Ammon's horn (tissue), 1 donor: ENCODE measurements at regions not wholly inside any gene's neighbourhood (a gene's known extent, or its start where the extent isn't known, plus 50 kb on each side); places are given as distances from the start of the nearest gene placed in this dataset.
"Not testable (repeated sequence)": the region's sequence is repeated elsewhere in the genome, so short reads cannot be mapped to it uniquely, and the experiment has no call there.

ENCODE experiments used
- DNase-seq: peaks from one replicate; pipeline ENCODE4 v3.0.0-alpha.2; 2016; ENCODE audit warnings: low spot score

GRCh38 chr10:126722726-126723125 is 52.2 kb upstream of the C10orf90 start:
- no peak for DNase-seq

DNA sequence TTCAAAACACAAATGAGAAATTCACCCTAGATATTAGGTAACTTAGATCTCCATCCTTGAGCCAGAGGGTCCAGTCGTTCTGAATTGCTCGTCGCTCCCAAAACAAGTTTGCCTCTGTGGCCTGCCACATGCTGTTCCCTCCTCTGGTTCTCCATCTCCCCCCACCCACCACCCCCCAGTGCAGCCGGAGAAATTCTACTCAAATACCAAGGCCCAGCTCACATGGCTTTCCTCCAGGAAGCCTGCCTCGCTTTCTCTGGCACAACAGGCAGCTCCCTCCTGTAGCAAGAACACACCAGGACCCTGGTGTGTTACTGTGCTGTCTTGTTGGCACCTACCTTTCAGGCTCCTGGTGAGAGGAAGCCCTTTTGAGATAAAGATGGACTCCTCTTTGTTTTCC is 52.7 kb upstream of the C10orf90 start:
- no peak for DNase-seq

- no peak for DNase-seq
Measured at GRCh38 chr10:126729314-126729870, 58.9 kb upstream of the C10orf90 start.

DNA sequence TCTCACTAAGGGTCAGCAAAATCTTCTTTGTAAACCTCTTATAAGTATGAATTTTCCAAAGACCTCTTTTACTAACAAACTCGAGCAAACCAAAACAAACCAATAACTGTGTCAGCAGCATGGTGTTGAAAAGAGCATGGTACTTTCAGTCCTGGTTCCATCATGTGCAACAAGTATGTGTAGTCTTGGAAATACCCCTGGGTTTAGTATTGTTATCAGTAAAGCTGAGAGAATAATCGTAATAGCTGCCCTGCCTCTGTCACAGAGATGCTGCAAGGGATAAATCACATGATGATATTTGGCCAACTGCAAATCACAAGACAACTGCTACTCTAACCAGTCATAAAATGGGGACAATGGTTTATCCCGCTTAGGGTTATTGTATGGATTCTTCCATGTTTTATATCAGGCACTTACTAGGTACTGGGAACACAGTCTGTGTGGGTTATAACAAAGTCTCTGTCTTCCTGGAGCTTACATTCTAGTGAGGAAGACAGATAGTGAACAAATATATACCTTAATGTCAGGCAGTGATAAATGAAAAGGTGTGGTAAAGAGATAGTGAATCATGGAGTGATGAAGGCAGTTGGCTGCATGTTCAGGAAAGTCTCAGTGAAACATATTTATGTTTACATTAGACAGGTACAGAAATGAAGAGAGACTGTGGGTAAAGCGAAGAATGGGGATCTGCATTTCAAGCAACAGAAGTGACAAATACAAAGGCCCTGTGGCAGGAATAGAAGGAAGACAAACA is 60.5 kb upstream of the C10orf90 start:
- DNase-seq: no peak

- no peak for DNase-seq
Measured at GRCh38 chr10:126731610-126731990, 61.1 kb upstream of the C10orf90 start.

DNA sequence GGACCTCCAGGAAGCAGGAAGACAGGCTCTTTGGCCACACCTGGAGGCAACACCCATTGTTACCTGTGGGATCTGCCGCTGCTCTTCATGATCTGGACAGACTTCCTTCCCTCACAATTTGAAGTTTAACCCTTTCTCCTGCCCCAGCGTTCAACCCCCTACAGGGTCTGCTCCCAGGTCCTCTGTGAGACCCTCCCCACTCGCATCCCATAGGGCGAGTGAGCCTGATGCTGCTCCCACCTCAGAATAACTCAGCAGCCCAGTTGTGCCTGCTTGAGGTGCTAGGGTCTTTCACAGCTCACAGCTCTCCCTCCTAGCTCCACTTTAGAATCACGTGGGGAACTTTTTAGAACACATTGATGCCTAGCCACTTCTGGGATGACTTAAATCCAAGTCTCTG is 61.8 kb upstream of the C10orf90 start:
- DNase-seq: no peak

- no peak for DNase-seq
Measured at GRCh38 chr10:126732868-126733267, 62.4 kb upstream of the C10orf90 start.

DNA sequence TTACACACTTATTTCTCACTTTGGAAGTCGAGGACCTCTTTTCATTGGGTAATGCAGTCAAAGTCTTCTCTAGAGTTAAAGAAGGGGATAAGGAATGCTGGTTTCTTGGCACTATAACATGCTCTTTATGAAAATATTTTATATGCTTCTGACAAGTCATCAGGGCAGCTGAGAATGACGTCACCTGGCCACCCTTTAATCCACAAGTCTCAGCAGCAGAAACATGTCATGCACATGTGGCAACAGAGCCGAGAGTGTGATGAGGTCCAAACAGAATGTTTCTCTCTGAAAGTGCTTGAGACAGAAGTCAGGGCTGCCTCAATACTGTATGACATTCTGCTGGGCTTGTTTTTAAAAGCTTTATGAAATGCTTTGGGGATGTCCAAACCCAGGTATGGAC is 63.5 kb upstream of the C10orf90 start:
- DNase-seq: no peak

GRCh38 chr10:126734967-126735366 is 64.5 kb upstream of the C10orf90 start:
- peak; percentile 29 for DNase-seq

GRCh38 chr10:126736142-126736541 is 65.6 kb upstream of the C10orf90 start:
- no peak for DNase-seq

DNA sequence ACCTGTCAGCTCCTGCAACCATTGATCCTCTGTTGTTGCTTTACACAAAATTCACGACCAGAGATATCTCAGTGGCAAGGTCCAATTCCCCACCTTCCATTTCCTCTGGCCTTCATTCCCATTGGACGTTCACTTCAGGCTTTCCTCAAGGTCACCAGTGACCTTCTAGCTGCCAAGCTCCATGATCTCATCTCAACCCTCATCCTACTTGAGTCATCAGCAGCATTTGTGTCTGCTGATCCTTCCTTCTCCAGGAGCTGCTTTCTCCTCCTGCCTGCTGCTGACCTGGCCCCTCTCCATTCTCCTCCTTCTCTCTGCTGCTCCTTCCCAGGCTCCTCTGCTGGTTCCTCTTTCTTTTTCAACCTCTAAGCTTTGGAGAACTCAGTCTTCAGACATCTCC is 66.2 kb upstream of the C10orf90 start:
- DNase-seq: no peak

GRCh38 chr10:126738001-126738400 is 67.5 kb upstream of the C10orf90 start:
- no peak for DNase-seq

DNA sequence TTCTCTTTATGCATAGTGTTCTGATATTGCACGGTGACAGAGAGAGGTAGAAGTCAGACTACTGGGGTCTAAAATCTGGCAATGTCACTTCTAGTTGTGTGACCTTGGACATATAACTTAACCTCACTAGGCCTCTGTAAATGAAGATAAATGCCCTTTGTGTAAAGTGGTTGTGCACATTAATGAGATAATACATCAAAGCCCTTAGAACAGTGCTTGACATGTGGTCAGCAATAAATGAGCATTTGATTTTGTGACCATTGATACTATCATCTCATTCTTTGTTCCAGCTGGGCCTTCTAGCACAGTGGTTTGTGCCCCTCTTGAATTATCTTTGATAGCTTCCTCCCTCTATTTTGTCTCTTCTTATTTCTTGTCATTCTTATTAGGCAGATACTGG is 74.1 kb upstream of the C10orf90 start:
- no peak for DNase-seq

DNA sequence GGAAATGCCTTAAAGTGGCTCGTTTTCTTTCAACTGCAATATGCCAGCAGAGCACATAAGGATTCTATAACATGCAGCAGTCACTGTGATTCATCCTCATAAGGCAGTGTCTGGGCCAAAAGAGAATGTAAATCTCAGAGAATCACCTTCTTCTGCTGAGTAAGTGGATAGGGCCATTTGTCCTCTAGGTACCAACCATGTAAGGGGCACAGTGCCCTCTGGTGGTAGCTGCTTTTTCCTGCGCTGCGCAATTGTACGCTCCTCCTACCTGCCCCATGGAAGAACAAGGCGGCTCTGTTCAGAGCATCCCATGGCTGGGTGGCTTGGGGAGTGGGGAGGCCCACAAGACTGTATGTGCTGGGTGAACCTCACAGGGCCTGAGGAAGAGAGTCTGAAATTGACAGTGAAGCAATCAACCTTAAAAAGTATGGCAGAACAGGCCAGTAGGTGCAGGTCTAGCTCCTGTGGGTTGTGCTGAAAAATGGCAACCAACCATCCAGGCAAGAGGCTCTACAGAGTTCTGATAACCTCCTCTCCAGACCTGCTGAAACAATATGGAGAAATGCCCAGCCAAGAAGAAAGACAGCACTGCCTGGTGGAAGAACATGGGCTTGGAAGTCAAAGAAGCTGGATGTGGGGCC is 78.6 kb upstream of the C10orf90 start:
- DNase-seq: peak; percentile 87

DNA sequence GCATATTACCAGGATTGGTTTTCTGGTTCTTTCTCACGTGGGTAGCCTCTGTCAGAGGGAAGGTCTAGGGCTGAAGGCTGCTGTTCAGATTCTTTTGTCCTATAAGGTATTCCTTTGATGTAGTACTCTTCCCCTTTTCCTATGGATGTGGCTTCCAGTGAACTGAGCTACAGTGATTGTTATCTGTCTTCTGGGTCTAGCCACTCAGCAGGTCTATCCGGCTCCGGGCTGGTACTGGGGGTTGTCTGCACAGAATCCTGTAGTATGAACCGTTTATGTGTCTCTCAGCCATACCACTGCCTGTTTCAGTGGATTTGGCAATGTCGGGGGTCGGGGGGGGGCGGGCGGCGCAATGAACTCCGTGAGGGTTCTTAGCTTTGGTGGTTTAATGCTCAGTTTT is 84.5 kb upstream of the C10orf90 start:
- no peak for DNase-seq

DNA sequence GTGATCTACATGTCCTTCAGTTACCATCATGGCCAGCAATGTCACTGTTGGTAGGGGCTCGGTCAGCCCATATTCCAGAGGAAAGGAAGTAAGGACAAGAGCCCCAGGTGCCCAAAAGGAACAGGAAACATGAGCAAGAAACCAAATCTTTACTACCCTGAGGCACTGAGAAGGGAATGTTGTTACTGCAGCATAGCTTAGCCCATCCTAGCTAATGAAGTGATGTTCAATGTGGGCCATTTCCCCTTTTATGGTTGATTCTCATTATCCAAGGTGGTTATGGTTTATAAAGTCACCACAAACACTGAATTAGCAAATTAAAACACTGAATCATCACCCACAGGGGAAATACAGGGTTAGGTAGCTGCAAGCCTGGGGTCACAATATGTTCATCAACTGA is 88.4 kb upstream of the C10orf90 start:
- no peak for DNase-seq

DNA sequence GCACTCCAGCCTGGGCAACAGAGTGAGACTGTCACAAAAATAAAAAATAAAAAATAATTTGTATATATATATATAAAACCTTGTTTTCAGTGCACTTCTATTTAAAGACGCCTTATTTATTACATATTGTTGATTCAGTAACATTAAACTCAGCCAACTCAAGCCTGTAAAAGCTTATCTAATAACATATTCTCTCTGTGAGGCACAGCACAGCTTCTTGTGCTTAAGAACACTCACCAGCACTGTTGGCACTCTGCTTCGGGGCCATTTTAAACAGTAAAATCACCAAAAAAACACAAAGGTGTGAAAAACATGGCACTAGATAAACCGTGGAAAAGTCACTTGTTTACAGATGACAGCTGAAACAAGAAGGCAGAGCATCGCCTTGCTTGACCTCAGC is 89.0 kb upstream of the C10orf90 start:
- DNase-seq: no peak

DNA sequence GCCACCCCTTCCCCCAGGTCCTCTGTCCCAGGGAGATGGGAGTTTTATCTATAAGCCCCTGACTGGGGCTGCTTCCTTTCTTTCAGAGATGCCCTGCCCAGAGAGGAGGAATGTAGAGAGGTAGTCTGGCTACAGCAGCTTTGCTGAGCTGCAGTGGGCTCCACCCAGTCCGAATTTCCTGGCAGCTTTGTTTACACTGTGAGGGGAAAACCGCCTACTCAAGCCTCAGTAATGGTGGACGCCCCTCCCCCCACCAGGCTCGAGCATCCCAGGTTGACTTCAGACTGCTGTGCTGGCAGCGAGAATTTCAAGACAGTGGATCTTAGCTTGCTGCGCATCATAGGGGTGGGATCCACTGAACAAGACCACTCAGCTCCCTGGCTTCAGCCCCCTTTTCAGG is 96.2 kb upstream of the C10orf90 start:
- DNase-seq: not testable (repeated sequence)

DNA sequence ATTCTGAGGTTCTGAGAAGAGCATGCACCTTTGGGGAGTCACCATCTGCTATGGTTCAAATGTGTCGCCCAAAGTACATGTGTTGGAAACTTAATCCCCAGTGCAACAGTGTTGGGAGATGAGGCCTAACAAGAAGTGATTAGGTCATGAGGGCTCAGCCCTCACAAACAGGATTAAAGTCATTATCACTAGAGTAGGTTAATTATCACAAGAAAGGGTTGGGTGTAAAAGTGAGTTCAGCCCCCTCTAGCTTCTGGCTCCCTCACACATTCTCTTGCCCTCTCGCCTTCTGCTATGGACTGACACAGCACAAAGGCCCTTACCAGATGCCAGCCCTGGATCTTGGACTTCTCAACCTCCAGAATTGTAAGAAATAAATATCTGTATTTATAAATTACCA is 100.3 kb upstream of the C10orf90 start:
- DNase-seq: no peak

DNA sequence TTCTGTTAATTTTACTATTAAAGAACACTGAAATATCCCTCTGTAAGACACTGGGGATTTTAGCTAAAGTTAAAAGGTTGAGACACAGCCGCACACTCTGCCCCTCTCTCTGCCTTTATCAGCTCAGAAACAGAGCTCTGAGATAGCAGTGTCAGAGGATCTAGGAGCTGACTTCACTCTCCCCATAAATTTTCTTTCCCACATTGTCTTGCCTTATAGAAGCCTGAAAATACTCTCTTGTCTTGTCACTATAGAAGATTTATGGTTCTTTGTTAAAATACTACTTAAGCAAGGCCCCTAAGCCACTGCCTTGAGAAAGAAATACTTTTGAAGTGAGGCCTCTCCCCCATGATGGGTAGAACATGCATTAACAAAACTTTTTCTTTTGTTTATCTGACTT is 105.7 kb upstream of the C10orf90 start:
- DNase-seq: no peak

- DNase-seq: no peak
Measured at GRCh38 chr10:126777714-126778113, 107.2 kb upstream of the C10orf90 start.

DNA sequence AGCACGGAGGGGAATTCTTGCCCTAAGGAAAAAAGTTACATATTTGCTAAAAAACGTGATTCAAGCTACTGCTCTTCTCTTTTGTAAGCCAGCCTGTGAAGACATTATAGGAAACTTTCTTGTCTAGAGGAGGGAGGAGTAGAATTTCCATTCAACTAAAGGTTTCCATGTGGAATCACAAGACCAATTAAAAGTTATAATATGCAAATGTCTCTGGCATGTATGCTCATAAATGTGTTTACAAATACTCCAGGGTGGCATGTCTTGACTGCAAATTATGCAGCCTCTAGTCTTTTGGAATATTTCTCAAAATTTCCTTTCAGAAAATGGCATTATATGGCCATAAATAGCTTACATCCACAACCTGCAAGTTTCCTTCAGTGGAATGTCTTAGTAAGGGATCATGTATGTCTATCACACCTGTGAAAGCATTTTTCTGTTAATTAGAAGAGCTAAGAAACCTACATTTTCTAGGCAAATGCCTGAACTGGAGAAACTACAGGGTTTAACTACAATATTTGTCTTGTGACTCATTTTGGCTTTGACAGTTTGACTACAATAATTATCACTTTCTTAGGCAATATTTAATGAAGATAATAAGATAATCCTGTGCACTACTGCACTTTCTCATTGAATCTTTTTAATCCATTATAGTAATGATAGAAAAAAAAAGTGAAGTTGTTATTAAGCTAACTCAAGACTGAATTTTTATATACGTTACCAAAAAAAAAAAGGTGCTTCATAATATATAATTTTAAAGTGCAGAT is 111.1 kb upstream of the C10orf90 start:
- no peak for DNase-seq
